GM21576 (cell line): ENCODE measurements at regions not wholly inside any gene's neighbourhood (a gene's known extent, or its start where the extent isn't known, plus 50 kb on each side); places are given as distances from the start of the nearest gene placed in this dataset.

Source experiments
- ATAC-seq: cut with Tn5 transposase; IDR thresholded peaks from one replicate; pipeline ENCODE4 v1.9.1; 2021; ENCODE audit warnings: mild to moderate bottlenecking, moderate library complexity; ENCODE audit not compliant: unreplicated experiment

DNA sequence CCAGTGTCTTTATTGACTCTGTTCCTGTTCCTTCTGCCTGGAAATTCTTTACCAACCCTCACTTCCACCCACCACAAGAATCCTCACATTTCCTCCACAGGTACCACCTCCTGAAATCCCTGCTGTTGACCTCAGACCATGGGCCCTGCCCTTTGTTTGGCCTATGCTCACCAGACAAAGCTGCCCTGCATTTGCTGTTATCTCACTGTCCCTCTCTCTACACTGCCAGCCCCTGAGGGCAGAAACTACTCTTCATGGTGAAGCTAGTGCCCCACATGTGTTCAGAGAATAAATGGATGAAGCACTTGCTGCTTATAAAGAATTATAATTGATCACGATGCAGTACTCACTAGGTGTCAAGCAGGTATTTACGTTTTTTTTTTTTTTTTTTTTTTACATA lies 608.4 kb downstream of the TSN start:
- no peak for ATAC-seq

DNA sequence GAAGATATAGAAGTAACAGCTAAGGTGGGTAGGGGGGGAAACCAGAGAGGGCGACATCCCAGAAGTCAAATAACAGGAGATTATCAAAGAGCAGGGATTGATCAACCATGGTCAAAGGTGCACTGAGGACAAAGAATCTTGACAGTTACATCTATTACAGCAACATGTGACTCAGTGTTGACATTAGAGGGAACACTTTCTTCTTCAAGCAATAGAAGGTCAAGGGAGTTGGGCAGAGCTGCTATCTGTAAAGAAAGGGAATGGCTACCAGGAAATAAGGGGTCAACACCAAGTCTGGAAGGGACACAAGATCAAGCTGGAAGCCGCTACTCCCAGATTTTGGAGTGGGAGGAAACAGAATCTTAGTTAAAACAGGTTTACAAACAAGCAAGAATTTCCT lies 611.0 kb downstream of the TSN start:
- no peak for ATAC-seq

GRCh38 chr2:122366969-122367645 lies 611.7 kb downstream of the TSN start:
- ATAC-seq: no peak

DNA sequence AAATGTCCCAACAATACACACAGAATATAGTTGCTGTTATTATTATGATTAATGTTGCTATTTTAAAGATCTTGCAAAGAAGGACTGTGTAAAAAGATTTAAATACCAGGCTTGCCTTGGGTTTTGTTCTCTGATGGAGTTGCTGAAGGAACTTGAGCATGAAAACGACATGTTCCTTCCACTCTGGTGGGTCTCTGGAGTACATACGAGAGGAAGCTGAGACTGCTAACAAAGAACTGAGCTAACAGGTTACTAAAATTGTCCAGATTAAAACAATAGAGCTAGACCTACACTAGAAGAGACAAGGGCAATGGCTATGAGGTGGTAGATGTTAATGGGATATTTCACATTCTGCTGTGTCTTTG lies 612.2 kb downstream of the TSN start:
- no peak for ATAC-seq

DNA sequence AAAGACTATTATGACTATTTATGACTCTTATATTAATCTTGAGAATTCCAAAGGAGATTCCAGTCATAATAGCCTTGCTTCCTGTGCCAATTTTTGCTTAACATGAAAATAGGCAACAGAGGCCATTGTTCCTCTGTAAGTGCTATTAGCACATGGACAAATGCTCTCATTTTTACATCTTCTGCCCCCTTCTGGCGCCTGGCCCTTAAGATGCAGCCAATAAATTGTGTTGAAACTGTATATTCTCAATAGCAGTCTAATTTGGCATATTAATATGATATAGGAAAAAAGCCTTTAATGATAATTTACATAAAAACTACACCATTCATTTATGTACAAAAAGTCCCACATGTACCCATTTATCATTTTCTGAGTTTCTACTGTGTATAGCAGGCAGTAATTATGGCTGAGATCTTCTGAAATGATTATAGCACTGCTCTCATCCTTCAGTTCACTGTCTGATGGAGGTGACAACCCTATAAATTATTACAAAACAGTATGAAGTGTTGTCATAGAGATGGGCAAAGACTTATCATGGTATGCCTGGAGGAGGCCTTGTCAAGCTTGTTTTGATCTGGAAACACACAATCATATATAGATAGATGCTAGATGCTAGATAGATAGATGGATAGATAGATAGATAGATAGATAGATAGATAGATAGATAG lies 613.3 kb downstream of the TSN start:
- ATAC-seq: no peak

DNA sequence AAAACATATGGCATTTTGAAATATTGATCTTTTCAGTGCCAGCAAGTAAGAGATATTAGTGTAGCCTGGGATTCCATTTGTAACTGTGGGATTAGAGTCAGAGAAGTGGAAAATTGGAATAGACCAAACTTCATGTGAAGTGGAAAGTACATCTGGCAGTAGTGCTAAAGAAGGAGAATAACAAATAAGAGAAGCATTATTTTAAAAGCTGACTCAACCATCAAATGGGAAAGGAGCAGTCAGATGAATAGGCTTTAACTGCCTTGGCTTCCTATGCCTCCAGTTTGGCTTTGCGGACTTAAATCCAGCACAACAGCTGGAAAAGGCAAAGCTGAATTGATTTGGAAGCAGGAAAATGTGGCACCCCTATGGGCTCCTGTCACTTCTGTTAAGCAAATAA lies 623.1 kb downstream of the TSN start:
- ATAC-seq: no peak

DNA sequence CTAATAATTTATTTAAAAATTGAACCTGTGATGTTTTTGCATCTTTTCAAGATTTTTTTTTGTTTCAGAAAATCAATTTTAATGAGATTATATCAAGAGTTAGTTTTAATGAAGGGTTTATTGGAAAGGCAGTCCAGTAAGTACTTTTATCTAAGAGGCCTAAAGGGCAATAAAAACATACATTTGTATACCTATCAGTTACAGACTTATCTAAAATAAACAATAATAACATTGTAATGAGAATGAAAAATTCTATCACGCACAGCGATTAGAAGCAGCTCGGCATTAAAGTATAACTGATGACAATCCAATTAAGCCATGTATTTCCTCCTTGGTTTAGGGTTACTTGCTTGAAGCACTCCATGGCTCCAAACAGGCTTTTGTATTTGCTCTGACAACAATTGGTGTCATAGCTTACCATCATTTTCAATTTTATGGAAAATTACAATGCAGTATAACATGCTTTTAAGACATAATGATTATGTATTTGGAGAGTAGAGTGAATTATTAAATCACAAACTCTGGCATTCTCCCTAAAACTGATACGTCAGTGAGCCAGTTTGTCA lies 629.4 kb downstream of the TSN start:
- no peak for ATAC-seq

- no peak for ATAC-seq
Measured at GRCh38 chr2:122388208-122388607, 632.8 kb downstream of the TSN start.

GRCh38 chr2:122389694-122390093 lies 634.2 kb downstream of the TSN start:
- ATAC-seq: no peak

DNA sequence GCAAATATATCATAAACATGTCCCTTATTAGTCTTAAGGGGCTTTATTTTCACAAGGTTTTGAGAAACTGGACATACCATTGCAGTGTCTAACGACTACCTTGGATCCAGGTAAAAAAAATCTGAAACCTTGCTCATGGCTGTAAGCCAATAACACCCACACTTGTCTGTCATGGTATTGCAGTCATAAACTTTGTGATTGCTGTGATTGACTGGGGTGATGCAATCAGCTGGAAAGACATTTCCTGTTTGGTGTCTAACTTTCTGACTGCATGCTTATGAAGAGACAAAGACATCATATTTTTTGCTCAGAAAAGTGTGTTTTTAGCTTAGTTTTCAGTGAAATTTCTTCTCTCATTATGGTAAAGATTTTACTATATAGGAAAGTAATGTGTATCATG lies 635.0 kb downstream of the TSN start:
- no peak for ATAC-seq

DNA sequence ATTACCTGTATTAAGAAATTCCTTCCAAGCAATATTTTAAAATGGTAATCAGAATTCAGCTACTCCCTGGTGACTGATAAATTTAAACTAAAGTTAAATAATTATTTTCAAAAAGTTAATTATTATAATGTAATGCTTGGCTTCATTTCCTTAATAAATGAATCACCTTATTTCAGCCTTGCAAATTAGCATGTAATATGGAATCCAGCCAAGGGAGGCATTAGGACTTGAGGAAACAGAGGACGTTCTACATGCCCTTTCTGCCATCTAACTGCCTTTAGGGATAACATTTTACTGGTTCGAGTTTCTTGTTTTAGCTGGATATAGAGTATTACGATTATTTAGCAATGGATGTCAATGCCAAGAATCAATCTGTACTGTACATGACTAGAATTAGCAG lies 636.3 kb downstream of the TSN start:
- ATAC-seq: no peak

DNA sequence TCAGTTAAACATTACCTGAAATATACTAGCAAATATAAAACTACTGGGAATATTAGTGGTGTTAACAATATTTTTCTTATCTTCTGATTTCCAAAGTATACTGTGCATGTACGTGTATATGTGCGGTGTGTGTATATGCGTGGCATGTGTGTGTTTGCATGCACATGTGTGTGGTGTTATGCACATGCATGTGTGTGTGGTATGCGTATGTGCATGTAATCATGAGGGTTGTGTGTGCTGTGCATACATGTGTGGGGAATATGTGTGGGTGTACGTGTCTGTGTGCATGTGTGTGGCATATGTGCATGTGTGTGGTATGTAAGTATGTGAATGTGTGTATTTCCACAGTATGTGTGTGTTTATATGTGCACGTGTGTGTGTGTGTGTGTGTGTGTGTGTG lies 640.2 kb downstream of the TSN start:
- ATAC-seq: no peak

GRCh38 chr2:122411231-122411630 lies 655.8 kb downstream of the TSN start:
- no peak for ATAC-seq

DNA sequence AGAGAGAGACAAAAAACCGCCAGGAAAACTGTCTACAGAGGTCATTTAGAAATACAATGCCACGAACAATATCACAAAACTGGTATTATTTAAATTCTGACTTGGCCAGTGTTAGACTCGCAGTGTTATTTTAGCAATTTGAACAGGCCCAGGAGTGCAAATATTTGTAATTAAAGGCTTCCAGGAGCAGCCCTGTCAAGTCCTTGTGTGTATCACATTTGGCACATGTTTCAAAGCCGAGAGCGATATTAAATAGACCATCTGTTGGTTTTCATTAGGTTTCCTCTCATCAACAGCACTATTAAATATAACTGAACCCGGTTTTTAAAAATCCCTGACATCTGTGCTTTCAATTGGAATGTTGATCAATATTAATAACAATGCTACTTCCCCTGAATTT lies 656.9 kb downstream of the TSN start:
- no peak for ATAC-seq

DNA sequence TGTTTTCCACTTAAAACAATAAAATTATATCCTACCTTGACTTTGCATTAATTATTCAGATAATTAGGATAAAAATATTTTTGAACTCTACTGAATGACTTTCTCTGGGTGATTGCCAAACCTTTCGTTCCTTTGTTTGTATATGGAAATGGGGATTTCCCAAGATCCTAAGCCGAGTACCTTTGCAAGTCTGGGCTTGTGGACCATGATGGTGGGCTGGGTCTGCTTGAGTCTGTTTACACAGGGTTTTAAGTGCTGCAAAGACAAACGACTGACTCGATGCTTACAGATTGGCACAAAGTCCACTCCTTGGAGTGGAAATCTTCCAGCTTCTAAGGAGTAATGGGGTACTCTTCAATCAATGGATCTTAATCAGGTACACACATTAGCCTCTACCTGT lies 659.5 kb downstream of the TSN start:
- no peak for ATAC-seq

GRCh38 chr2:122417114-122417513 lies 661.7 kb downstream of the TSN start:
- no peak for ATAC-seq

DNA sequence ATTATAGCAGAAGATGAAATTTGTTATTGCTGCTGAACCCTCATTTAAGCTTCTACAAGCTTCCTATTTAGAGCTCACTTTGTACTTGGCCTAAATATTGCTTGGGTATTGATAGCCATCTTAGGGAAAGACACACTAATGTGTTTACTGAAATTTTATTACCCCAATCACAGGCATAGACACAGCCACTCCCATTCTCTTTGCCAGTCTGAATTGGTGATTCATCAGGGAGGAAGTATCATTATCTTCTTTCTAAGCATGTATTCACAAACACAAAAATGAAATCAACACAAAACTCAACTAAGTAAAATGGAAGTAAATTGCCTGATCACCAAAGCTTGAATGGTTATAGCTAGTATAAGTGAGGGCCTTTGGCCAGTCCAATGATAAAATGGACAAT lies 666.3 kb downstream of the TSN start:
- ATAC-seq: no peak

- ATAC-seq: no peak
Measured at GRCh38 chr2:122422384-122422991, 667.0 kb downstream of the TSN start.

- no peak for ATAC-seq
Measured at GRCh38 chr2:122423934-122424333, 668.5 kb downstream of the TSN start.

- no peak for ATAC-seq
Measured at GRCh38 chr2:122433123-122433754, 677.8 kb downstream of the TSN start.

DNA sequence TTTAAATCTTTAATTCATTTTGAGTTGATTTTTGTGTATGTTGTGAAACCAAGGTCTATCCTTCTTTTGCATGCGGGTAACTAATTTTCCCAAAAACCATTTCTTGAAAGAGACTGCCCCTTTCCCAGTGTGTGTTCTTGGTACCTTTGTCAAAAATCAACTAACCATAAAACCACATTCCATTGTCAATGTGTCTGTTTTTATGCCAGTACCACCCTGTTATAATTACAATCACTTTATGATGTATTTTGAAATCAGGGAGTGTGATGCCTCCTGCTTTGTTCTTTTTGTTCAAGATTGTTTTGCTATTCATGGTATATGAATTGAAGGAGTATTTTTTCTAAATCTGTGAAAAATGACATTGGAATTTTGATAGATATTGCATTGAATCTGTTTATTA lies 689.6 kb downstream of the TSN start:
- no peak for ATAC-seq

DNA sequence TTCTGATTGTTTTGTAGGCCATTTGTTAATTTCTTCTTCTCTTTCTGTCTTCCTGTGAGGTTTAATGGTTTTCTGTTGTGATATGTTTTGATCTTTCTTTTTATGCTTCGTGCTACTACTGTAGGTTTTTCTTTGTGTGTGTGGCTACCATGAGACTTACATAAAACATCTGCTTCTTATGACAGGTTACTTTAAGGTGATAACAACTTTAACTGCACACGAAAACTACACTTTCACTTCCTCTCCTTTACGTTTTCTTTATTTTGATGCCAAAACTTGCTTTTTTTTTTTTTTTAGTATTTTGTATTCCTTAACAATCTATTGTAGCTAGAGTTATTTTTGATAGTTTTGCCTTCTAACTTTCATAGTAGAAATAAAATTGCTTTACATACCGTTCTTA lies 691.3 kb downstream of the TSN start:
- ATAC-seq: no peak
